ENCODE measurements at regions not wholly inside any gene's neighbourhood (a gene's known extent, or its start where the extent isn't known, plus 50 kb on each side); places are given as distances from the start of the nearest gene placed in this dataset.

GRCh38 chr5:157924490-157924889, 65.5 kb upstream of the CLINT1 start:
- no peak for DNase-seq

DNA sequence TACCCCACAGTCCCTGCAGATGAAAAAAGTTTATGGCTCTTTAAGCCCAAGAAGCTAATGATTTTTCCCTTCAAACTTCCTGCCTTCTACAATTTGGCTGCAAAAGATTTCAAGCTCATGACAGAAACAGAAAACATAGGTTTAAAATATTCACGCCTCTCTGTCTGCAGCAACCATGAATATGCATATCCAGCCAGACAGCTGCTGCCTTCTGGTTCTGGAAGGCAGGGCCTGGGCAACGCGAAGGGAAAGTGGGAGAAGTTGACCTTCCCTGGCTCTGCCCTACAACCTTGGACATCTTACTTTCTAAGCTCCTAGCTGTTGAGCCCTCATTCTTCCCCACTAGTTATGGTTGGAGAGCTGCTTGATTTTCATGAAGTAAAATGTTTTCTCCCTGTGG, 64.8 kb upstream of the CLINT1 start:
- DNase-seq = no peak

DNA sequence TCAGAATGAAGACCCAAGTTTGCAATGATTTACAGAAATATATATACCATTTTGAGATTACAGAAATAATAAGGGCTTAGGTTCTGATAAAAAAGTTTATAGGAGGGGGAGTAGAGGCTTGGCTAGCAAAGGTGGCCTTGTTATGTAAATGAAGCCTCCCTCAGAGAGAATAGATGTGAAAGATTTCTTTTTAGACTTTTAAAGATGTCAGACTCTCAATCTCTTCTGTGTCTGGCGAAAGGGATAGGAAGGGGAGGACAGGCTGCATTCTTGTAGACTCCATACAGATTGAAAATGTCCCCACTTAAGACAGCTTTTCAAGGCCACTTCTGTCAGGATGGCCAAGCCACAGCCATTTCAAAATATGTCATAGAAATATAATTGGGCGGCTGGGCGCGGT, 63.1 kb upstream of the CLINT1 start:
- no peak for DNase-seq

- DNase-seq = no peak
Observed at GRCh38 chr5:157920828-157921170, 61.9 kb upstream of the CLINT1 start.

- peak; percentile 6 for DNase-seq
Observed at GRCh38 chr5:157918811-157919742, 60.1 kb upstream of the CLINT1 start.

GRCh38 chr5:157917899-157918809, 59.2 kb upstream of the CLINT1 start:
- DNase-seq = peak; percentile 90

GRCh38 chr5:157917491-157917890, 58.5 kb upstream of the CLINT1 start:
- no peak for DNase-seq

DNA sequence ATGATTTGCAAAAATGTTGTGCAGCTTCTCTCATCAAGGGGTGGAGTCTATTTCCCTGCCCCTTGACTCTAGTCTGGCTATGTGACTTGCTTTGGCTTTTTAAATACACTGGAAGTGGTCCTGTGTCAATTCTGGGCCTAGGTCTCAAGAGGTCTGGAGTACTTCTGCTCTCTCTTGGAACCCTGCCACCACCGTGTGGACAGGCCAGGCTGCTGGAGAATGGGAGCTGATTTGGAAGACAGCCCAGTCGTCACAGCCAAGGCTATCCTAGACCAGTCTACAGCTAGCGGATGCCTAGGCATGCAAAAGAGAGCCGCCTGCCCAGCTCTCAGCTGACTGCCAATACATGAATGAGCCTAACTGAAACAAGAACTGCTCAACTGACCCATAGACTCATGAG, 56.7 kb upstream of the CLINT1 start:
- DNase-seq = peak; percentile 34

GRCh38 chr5:157914151-157914788, 55.3 kb upstream of the CLINT1 start:
- no peak for DNase-seq

GRCh38 chr5:157913575-157913974, 54.6 kb upstream of the CLINT1 start:
- DNase-seq = no peak

DNA sequence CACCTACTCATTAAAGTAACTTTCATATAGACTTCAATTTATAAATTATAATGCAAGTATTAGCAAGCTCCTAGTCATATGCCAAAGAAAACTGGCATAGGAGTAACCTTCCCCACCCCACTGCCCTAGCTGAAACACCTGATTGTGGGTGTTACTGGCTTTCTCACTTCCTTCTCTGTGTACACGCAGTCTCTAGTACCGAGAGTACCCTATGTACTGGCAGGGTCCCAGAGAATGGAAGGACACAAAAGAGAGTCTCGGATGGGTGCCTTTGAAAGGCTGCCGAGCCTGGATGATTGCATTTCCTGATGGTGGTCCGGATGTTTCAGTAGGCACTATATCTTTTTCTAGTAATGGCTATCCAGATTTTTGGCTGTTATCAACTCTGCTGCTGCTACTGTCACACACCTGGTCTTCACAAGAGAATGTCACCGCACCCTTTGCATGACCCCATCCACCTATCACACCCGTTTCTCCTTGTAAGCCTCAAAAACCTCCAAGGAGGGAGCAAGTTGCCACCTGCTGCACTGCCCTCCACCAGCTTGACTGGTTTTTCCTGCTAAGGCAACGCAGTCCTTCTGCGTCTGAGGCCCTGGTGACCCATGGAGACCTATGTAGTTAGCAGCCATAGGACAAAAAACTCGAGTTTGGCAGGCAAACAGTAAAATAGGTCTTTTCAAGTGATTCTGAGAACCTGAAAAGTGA, 53.8 kb upstream of the CLINT1 start:
- DNase-seq = no peak

DNA sequence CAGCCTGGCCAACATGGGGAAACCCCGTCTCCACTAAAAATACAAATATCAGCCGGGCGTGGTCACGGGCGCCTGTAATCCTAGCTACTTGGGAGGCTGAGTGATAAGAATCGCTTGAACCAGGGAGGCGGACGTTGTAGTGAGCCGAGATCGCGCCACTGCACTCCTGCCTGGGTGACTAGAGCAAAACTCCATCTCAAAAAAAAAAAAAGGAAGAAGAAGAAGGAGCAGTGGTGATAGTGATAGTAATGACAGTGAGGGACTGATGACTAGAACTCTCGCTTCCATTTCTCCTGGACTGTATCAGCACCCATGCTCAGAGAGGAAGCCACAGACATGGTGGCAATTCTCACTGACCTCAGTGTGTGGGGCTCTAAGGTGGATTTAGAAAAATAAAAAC, 52.6 kb upstream of the CLINT1 start:
- DNase-seq = no peak
